GM10847 (cell line): ENCODE measurements at regions not wholly inside any gene's neighbourhood (a gene's known extent, or its start where the extent isn't known, plus 50 kb on each side); places are given as distances from the start of the nearest gene placed in this dataset.

ENCODE experiments used
- POLR2A ChIP-seq: IDR thresholded peaks from 2 replicates; pipeline ENCODE4 v1.6.1; 2011; ENCODE audit not compliant: insufficient read length; ENCODE audit errors: extremely low read depth

GRCh38 chr9:109918339-109919163, 138.6 kb downstream of the PALM2AKAP2 start:
- TF ChIP-seq POLR2A = no peak

- no peak for TF ChIP-seq POLR2A
Observed at GRCh38 chr9:109919736-109920408, 139.9 kb downstream of the PALM2AKAP2 start.

GRCh38 chr9:109922617-109923470, 142.8 kb downstream of the PALM2AKAP2 start:
- no peak for TF ChIP-seq POLR2A

- TF ChIP-seq POLR2A = no peak
Observed at GRCh38 chr9:109923471-109923760, 143.4 kb downstream of the PALM2AKAP2 start.

- no peak for TF ChIP-seq POLR2A
Observed at GRCh38 chr9:109923806-109924205, 143.8 kb downstream of the PALM2AKAP2 start.

- TF ChIP-seq POLR2A = no peak
Observed at GRCh38 chr9:109925799-109926198, 145.8 kb downstream of the PALM2AKAP2 start.

- TF ChIP-seq POLR2A = no peak
Observed at GRCh38 chr9:109926421-109926869, 146.4 kb downstream of the PALM2AKAP2 start.

- no peak for TF ChIP-seq POLR2A
Observed at GRCh38 chr9:109931623-109932022, 151.6 kb downstream of the PALM2AKAP2 start.

GRCh38 chr9:109934136-109934856, 154.3 kb downstream of the PALM2AKAP2 start:
- no peak for TF ChIP-seq POLR2A

GRCh38 chr9:109934857-109935215, 154.8 kb downstream of the PALM2AKAP2 start:
- no peak for TF ChIP-seq POLR2A

GRCh38 chr9:109935406-109936087, 155.5 kb downstream of the PALM2AKAP2 start:
- no peak for TF ChIP-seq POLR2A

- no peak for TF ChIP-seq POLR2A
Observed at GRCh38 chr9:109937861-109938453, 158.0 kb downstream of the PALM2AKAP2 start.

- no peak for TF ChIP-seq POLR2A
Observed at GRCh38 chr9:109939698-109940342, 159.8 kb downstream of the PALM2AKAP2 start.

GRCh38 chr9:109940561-109940960, 160.6 kb downstream of the PALM2AKAP2 start:
- TF ChIP-seq POLR2A = no peak
